Suprapubic skin (tissue), 4 donors: ENCODE measurements at regions not wholly inside any gene's neighbourhood (a gene's known extent, or its start where the extent isn't known, plus 50 kb on each side); places are given as distances from the start of the nearest gene placed in this dataset.
"Not testable (repeated sequence)": the region's sequence is repeated elsewhere in the genome, so short reads cannot be mapped to it uniquely, and the experiment has no call there.

ENCODE experiments used
- DNase-seq, 2 donors: peaks; one replicate each; pipeline ENCODE4 v3.0.0-alpha.2; 2019; ENCODE audit warnings: low spot score in 2 of 2
- H3K27ac ChIP-seq: fragments of 200-600 bp; sonication (generic); one replicate; pipeline ENCODE4 v1.5.1; 2019
- H3K27me3 ChIP-seq: fragments of 200-600 bp; sonication (generic); one replicate; pipeline ENCODE4 v1.5.1; 2019
- H3K36me3 ChIP-seq: fragments of 200-600 bp; sonication (generic); one replicate; pipeline ENCODE4 v1.5.1; 2019
- H3K4me1 ChIP-seq: fragments of 200-600 bp; sonication (generic); one replicate; pipeline ENCODE4 v1.5.1; 2019
- H3K4me3 ChIP-seq: fragments of 200-600 bp; sonication (generic); one replicate; pipeline ENCODE4 v1.5.1; 2019; ENCODE audit warnings: mild to moderate bottlenecking
- H3K9me3 ChIP-seq: fragments of 200-600 bp; sonication (generic); one replicate; pipeline ENCODE4 v1.5.1; 2019
- EP300 ChIP-seq: sonication (generic); formaldehyde crosslinking; IDR thresholded peaks from one replicate; pipeline ENCODE4 v1.6.1; 2017; ENCODE audit warnings: antibody characterized with exemption
- POLR2A ChIP-seq, 2 donors: fragments of 450-650 bp; IDR thresholded peaks; one replicate each; pipeline ENCODE4 v1.6.1; 2017; ENCODE audit warnings: antibody characterized with exemption in 2 of 2, mild to moderate bottlenecking in 2 of 2, moderate library complexity in 2 of 2
- POLR2AphosphoS5 ChIP-seq, 3 donors: sonication (generic); formaldehyde crosslinking; IDR thresholded peaks; one replicate each; pipeline ENCODE4 v1.6.1; 2017; ENCODE audit warnings: antibody characterized with exemption in 3 of 3
- WGBS: methylation state at CpG from one replicate; pipeline ENCODE4 v1.1.5; 2018; 5-methylcytosine and 5-hydroxymethylcytosine counted together
- TF ChIP-seq, protein P1 (sequence below), 2 donors: fragments of 200-600 bp in 1 of 2; fragments of 450-650 bp in 1 of 2; sonication (generic) in 1 of 2; IDR thresholded peaks; one replicate each; pipeline ENCODE4 v1.5.1; 2016 to 2019; ENCODE audit warnings: antibody characterized with exemption in 2 of 2, mild to moderate bottlenecking in 1 of 2, moderate library complexity in 1 of 2

DNA sequence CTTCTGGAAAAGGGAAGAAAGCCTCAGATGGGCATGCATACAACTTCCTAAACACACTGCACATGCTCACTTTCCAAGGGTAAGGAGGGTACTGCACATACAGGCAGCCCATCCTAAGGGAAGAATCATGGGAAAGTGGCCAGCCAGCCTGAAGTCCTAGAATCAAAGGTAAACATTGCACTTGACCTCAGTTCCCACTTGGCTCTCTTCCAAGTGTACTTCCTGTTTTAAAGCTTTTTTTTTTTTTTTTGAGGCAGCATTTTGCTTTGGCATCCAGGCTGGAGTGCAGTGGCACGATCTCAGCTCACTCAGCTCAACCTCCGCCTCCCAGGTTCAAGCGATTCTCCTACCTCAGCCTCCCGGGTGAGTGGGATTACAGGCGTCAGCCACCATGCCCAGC, 225.3 kb upstream of the EPHA7 start:
- TF ChIP-seq POLR2AphosphoS5 (IDR thresholded peaks at IDR 0.05): no peak
- no peak for TF ChIP-seq POLR2A (IDR thresholded peaks at IDR 0.05)
- TF ChIP-seq EP300: no peak
- TF ChIP-seq, protein P1, sequence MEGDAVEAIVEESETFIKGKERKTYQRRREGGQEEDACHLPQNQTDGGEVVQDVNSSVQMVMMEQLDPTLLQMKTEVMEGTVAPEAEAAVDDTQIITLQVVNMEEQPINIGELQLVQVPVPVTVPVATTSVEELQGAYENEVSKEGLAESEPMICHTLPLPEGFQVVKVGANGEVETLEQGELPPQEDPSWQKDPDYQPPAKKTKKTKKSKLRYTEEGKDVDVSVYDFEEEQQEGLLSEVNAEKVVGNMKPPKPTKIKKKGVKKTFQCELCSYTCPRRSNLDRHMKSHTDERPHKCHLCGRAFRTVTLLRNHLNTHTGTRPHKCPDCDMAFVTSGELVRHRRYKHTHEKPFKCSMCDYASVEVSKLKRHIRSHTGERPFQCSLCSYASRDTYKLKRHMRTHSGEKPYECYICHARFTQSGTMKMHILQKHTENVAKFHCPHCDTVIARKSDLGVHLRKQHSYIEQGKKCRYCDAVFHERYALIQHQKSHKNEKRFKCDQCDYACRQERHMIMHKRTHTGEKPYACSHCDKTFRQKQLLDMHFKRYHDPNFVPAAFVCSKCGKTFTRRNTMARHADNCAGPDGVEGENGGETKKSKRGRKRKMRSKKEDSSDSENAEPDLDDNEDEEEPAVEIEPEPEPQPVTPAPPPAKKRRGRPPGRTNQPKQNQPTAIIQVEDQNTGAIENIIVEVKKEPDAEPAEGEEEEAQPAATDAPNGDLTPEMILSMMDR (IDR thresholded peaks at IDR 0.05): no peak
- no peak overlapping the region for H3K27ac ChIP-seq
- DNase-seq: no peak
- H3K9me3 ChIP-seq: no peaks in the 10 kb centered on the region
- no peaks in the 10 kb centered on the region for H3K4me1 ChIP-seq
- H3K36me3 ChIP-seq: no peaks in the 10 kb centered on the region
- H3K27me3 ChIP-seq: no peaks in the 10 kb centered on the region
- no peak overlapping the region for H3K4me3 ChIP-seq
- 86% methylated on average over 5 of the region's 5 CpGs for WGBS

DNA sequence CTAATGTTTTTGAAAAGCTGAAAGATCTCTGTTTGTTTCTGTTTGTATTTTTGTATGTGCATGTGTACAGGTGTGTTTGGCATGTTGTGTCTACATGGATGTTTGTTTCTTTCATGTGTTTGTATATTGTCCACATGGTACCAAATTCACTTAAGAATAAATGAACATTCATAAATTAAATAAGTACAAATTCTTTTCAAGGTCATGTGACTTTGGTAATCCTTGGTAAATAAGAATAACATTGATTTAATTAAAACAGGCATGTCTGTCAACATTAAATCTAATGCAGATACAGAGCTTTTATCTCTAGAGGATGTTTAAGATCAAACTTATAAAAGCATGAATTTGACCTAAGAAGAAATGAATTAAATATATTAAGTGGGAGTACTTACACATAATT, 219.8 kb upstream of the EPHA7 start:
- H3K27ac ChIP-seq: no peak overlapping the region
- no peak overlapping the region for H3K4me3 ChIP-seq
- no peaks in the 10 kb centered on the region for H3K9me3 ChIP-seq
- TF ChIP-seq POLR2A (IDR thresholded peaks at IDR 0.05): no peak
- TF ChIP-seq, protein P1 (IDR thresholded peaks at IDR 0.05): no peak
- H3K36me3 ChIP-seq: no peaks in the 10 kb centered on the region
- H3K27me3 ChIP-seq: no peaks in the 10 kb centered on the region
- DNase-seq: no peak
- no peaks in the 10 kb centered on the region for H3K4me1 ChIP-seq

DNA sequence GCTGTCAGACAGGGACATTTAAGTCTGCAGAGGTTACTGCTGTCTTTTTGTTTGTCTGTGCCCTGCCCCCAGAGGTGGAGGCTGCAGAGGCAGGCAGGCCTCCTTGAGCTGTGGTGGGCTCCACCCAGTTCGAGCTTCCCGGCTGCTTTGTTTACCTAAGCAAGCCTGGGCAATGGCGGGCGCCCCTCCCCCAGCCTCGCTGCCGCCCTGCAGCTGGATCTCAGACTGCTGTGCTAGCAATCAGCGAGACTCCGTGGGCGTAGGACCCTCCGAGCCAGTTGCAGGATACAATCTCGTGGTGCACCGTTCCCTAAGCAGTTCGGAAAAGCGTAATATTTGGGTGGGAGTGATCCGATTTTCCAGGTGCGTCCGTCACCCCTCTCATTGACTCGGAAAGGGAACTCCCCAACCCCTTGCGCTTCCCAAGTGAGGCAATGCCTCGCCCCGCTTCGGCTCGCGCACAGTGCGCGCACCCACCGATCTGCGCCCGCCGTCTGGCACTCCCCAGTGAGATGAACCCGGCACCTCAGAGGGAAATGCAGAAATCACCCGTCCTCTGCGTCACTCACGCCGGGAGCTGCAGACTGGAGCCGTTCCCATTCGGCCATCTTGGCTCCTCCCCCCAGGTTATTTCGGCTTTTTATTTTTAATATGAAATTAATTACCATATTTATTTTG, 217.8 kb upstream of the EPHA7 start:
- not testable (repeated sequence) for H3K27ac ChIP-seq, H3K9me3 ChIP-seq, H3K36me3 ChIP-seq, H3K4me3 ChIP-seq, H3K4me1 ChIP-seq, DNase-seq, H3K27me3 ChIP-seq
- WGBS: 88% methylated on average over 36 of the region's 38 CpGs

DNA sequence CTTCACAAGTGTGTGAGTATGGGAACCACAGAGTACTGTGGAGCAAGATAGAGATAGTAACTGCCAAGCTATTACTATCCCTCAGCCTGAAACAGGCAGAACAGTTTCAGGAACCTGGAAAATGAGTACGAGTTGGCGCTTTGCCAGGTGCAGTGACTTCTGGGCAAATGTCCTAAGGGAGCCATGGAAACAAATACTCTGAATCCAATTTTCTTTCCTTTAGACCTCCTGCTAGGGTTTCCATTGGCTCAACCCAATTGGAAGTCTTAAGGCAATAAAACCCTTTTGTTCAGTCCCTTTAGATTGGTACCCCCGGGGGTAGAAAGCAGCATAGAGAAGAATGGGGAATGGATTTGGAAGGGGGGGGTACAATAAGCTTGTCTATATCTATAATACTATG, 205.0 kb upstream of the EPHA7 start:
- Histone ChIP-seq H3K4me3 (no peak overlapping the region), H3K4me1 (no peaks in the 10 kb centered on the region), H3K9me3 (no peaks in the 10 kb centered on the region), H3K27me3 (no peaks in the 10 kb centered on the region), H3K36me3 (no peaks in the 10 kb centered on the region), H3K27ac (no peak overlapping the region)
- no peak for TF ChIP-seq POLR2AphosphoS5 (IDR thresholded peaks at IDR 0.05)
- DNase-seq: no peak
- WGBS: 62% methylated on average over 3 of the region's 3 CpGs

DNA sequence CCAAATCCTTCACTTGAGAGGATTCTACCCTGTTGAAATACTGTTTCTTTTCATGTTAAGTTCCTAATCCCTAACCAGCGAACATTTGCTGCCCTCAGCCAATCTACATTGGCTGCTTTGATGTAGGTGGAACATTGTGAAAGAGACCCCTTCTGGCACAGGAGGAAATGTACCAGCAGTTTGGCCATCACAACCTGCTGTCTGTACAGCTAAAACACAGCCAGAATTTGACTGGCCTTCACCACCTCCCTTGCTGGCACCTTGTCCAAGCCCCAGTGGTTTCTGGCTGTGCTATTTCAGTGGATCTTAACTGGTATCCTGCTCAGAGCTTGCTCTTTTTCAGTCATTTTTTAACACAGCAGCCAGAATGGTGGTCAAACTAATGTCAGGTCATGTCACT, 202.1 kb upstream of the EPHA7 start:
- TF ChIP-seq POLR2AphosphoS5 (IDR thresholded peaks at IDR 0.05) (no peak), EP300 (no peak), POLR2A (IDR thresholded peaks at IDR 0.05) (no peak)
- TF ChIP-seq, protein P1 (IDR thresholded peaks at IDR 0.05): no peak
- Histone ChIP-seq H3K36me3 (no peaks in the 10 kb centered on the region), H3K9me3 (no peaks in the 10 kb centered on the region), H3K27ac (no peak overlapping the region), H3K4me1 (no peaks in the 10 kb centered on the region), H3K27me3 (no peaks in the 10 kb centered on the region), H3K4me3 (no peak overlapping the region)
- no peak for DNase-seq
- 68% methylated on average over 1 of the region's 1 CpG for WGBS

DNA sequence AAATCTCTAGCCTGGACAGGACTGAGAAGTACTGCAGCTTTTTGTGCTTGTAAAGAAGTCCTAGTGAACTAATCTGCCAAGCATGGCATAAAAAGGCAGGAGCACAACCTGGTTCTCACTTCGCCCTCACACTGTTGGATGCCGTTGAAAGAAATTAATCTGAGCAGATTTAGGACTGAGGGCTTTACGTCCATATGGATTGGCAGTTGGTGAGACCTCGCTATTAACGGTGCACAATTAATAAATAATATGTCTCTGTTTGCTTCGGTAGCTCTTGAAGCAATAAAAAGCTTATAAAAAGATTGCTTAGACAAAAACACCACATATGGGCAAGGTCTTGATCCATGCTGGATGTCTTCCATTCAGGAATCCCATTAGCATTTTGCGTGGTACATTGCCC, 185.6 kb upstream of the EPHA7 start:
- Histone ChIP-seq H3K9me3 (no peaks in the 10 kb centered on the region), H3K36me3 (no peaks in the 10 kb centered on the region), H3K4me3 (no peak overlapping the region), H3K4me1 (no peaks in the 10 kb centered on the region), H3K27me3 (no peaks in the 10 kb centered on the region), H3K27ac (no peak overlapping the region)
- DNase-seq: no peak
- TF ChIP-seq, protein P1 (IDR thresholded peaks at IDR 0.05): no peak
- TF ChIP-seq POLR2AphosphoS5 (IDR thresholded peaks at IDR 0.05) (no peak), EP300 (no peak), POLR2A (IDR thresholded peaks at IDR 0.05) (no peak)
- 85% methylated on average over 7 of the region's 7 CpGs for WGBS
